Fibroblast of villous mesenchyme (primary cell): ENCODE measurements at regions not wholly inside any gene's neighbourhood (a gene's known extent, or its start where the extent isn't known, plus 50 kb on each side); places are given as distances from the start of the nearest gene placed in this dataset.
A peak's percentile ranks its signal among the peaks of the same experiment; 100 is the strongest.

Experiments used
- DNase-seq: peaks from one replicate; pipeline ENCODE4 v3.0.0-alpha.2; 2010; ENCODE audit warnings: low read depth
- H3K4me3 ChIP-seq: 2 replicates; pipeline ENCODE4 v1.5.1; 2011; ENCODE audit warnings: low read depth, mild to moderate bottlenecking, low read length
- TF ChIP-seq, protein P1 (sequence below): IDR thresholded peaks from 2 replicates; pipeline ENCODE4 v1.5.1; 2012; ENCODE audit warnings: low read depth, mild to moderate bottlenecking, low read length; ENCODE audit not compliant: insufficient read depth

DNA sequence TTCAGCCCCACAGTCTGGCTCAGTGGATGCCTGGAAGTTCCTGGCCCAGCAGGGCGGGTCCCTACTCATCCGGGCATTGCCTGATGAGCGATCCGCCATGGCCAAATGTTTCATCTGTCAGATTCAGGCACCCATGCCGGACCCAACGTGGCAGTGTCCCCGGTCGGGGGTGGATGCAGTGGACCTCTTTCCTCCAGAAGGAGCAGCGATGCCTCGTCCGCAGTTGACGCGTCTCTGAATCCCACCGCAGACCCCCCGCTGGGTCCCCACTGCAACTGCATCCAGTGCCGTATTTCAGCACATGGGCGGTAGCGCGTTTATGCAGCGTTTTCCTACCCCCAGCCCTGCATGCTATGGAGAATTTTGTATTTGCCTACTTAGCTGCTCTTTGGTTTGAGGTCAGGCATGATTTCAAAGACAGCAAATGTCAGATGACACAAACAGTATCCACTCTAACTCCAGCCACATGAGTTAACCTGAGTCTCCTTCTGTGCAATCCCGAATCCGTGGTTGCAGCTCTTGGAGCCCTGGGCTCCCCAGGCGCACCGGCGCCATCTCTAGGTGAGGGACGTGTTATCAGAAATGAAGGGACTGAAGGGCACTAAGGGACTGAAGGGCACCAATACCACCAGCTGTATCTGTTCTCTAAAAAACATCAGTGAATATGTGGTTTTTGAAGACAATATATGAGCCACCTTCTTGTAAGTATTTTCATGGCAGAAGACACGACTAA is 72.6 kb upstream of the THBS2 start:
- TF ChIP-seq, protein P1, sequence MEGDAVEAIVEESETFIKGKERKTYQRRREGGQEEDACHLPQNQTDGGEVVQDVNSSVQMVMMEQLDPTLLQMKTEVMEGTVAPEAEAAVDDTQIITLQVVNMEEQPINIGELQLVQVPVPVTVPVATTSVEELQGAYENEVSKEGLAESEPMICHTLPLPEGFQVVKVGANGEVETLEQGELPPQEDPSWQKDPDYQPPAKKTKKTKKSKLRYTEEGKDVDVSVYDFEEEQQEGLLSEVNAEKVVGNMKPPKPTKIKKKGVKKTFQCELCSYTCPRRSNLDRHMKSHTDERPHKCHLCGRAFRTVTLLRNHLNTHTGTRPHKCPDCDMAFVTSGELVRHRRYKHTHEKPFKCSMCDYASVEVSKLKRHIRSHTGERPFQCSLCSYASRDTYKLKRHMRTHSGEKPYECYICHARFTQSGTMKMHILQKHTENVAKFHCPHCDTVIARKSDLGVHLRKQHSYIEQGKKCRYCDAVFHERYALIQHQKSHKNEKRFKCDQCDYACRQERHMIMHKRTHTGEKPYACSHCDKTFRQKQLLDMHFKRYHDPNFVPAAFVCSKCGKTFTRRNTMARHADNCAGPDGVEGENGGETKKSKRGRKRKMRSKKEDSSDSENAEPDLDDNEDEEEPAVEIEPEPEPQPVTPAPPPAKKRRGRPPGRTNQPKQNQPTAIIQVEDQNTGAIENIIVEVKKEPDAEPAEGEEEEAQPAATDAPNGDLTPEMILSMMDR = peak; percentile 45
- H3K4me3 ChIP-seq = no peak overlapping the region
- DNase-seq = peak; percentile 43

DNA sequence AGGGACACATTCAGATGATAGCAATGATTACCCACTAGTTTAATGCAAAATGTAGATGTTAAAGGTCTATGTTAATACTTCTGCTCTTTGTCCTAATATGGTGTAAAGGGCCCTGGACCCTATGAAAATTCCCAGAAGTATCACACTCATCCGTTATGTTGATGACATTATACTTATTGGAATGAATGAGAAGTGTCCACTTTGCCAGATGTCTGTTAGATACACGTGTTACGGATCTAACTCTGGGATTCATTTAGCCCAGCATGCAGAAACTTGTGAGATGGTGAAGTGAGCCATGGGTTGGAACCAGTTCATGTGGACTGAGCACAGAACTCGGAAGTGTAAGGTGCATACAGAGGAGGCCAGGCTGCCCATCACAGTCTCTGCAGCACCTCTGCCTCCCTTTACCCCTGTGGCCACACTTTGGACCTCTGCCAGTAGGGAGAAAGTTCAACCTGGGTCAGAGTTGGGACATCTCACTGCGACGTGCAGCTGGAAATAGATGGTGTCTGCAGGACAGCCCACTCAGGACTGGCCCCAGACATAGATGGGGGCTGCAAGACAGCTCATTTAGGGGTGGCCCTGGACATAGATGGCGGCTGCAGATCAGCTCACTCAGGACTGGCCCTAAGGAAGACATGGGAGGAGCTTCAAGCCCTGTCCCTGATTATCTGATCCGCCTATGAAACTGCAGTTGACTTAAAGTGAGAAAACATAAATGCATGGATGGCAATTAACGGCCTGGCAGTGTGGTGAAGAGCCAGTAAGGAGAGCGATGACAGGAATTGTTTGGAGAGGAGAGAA is 71.2 kb upstream of the THBS2 start:
- DNase-seq = no peak
- no peak overlapping the region for H3K4me3 ChIP-seq
- TF ChIP-seq, protein P1 = no peak

DNA sequence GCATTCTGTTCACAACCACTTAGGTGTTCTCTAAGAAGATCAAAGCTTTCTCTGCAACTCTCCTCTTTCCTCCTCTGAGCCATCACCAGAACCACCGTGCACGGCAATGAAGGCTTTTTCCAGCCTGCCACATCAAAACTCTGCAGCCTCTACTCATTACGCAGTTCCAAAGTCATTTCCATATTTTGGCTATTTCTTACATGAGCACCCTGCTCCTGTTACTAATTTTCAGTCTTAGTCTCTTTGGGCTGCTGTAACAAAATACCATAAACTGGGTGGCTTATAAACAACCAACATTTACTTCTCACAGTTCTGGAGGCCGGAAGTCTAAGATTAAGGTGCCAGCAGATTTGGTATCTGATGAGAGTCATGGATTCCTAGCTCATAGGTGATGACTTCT is 70.4 kb upstream of the THBS2 start:
- H3K4me3 ChIP-seq = no peak overlapping the region
- DNase-seq = no peak
- TF ChIP-seq, protein P1 = no peak

DNA sequence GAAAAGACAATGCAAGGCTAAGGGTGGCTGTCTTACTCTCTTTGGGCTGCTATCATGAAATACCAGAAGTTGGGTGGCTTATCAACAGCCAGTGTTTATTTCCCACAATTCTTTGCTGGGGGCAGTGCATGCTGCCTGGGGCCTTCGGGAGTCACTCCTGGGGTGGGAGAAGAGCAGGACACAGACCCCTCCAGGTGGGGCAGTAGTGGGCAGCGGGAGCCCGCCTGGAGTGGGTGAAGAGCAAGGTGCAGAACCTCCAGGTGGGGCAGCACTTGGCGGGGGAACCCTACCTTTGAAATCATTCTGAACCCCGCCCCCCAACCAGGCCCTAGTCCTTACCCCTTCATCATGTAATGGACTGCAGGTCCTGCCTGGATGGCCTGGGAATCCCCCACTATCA is 69.6 kb upstream of the THBS2 start:
- TF ChIP-seq, protein P1 = no peak
- DNase-seq = no peak
- no peak overlapping the region for H3K4me3 ChIP-seq

DNA sequence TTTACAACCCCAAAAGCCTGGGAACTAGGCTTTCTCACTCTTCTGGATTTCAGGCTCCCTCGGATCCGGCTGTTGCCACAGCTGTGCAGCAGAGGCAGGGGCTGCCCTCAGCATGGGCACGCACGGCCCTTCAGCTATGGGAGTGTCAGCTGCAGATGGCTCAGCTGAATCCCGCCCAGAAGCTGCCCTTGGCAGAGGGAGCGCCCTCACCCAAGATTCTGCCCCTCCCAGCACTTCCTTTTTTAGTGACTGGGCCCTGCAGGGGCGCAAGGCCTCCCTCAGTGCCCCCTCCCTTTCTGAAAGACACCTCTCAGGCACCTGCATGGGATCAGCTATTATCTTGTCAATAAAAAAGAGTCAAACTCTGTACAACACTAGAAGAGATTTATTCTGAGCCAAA is 67.9 kb upstream of the THBS2 start:
- DNase-seq = no peak
- TF ChIP-seq, protein P1 = no peak
- H3K4me3 ChIP-seq = no peak overlapping the region

DNA sequence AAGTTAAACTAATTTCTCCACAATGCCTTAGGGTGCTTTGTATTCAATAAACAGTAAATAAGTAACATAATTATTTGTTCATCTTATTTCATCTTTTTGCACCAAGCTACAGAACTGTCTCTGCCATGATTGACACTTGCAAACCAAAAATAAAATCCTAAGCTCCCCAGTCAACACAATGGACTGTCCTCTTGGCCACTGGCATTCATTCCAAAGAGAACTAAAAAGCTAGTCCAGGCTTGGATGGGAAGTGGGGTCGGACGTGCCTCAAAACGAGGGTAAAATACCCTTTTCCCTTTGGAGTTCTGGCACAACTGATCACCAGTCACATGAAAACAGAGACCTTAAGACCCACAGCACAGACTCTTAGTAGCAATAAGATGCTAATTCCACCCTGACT is 66.4 kb upstream of the THBS2 start:
- no peak overlapping the region for H3K4me3 ChIP-seq
- no peak for DNase-seq
- TF ChIP-seq, protein P1 = no peak
